Hepatocyte (in vitro differentiated cells): ENCODE measurements at regions not wholly inside any gene's neighbourhood (a gene's known extent, or its start where the extent isn't known, plus 50 kb on each side); places are given as distances from the start of the nearest gene placed in this dataset.
"Not testable (repeated sequence)": the region's sequence is repeated elsewhere in the genome, so short reads cannot be mapped to it uniquely, and the experiment has no call there.

ENCODE experiments used
- DNase-seq: peaks from one replicate; pipeline ENCODE4 v3.0.0-alpha.2; 2016; ENCODE audit warnings: low spot score
- H2AFZ ChIP-seq: fragments of 200-600 bp; sonication (generic); 2 replicates; pipeline ENCODE4 v1.6.0; 2016; ENCODE audit warnings: antibody characterized with exemption, mild to moderate bottlenecking
- H3K27ac ChIP-seq: fragments of 200-600 bp; sonication (generic); 2 replicates; pipeline ENCODE4 v1.5.1; 2016; ENCODE audit warnings: mild to moderate bottlenecking
- H3K27me3 ChIP-seq: fragments of 200-600 bp; sonication (generic); 2 replicates; pipeline ENCODE4 v1.6.1; 2016
- H3K36me3 ChIP-seq: fragments of 200-600 bp; sonication (generic); replicated peaks from 2 replicates; pipeline ENCODE4 v1.5.1; 2016; ENCODE audit warnings: low read depth; ENCODE audit not compliant: insufficient read depth
- H3K4me1 ChIP-seq: fragments of 200-600 bp; sonication (generic); 2 replicates; pipeline ENCODE4 v1.5.1; 2016; ENCODE audit warnings: mild to moderate bottlenecking, moderate library complexity; ENCODE audit not compliant: insufficient read depth
- H3K4me2 ChIP-seq: fragments of 200-600 bp; sonication (generic); 2 replicates; pipeline ENCODE4 v1.6.0; 2016
- H3K4me3 ChIP-seq: fragments of 200-600 bp; sonication (generic); 2 replicates; pipeline ENCODE4 v1.5.1; 2016; ENCODE audit warnings: mild to moderate bottlenecking
- H3K79me2 ChIP-seq: fragments of 200-600 bp; sonication (generic); 2 replicates; pipeline ENCODE4 v1.6.0; 2017; ENCODE audit warnings: mild to moderate bottlenecking
- H3K9me2 ChIP-seq: fragments of 200-600 bp; sonication (generic); replicated peaks from 2 replicates; pipeline ENCODE4 v1.6.0; 2017; ENCODE audit warnings: mild to moderate bottlenecking; ENCODE audit not compliant: insufficient read depth
- H3K9me3 ChIP-seq: fragments of 200-600 bp; sonication (generic); 2 replicates; pipeline ENCODE4 v1.5.1; 2016; ENCODE audit warnings: low read depth, mild to moderate bottlenecking
- H4K20me1 ChIP-seq: fragments of 200-600 bp; sonication (generic); 2 replicates; pipeline ENCODE4 v1.6.0; 2016; ENCODE audit warnings: mild to moderate bottlenecking; ENCODE audit not compliant: insufficient read depth, poor library complexity, severe bottlenecking
- EZH2 ChIP-seq: fragments of 200-600 bp; sonication (generic); IDR thresholded peaks from 2 replicates; pipeline ENCODE4 v1.6.1; 2016; ENCODE audit warnings: antibody characterized with exemption, mild to moderate bottlenecking, borderline replicate concordance
- EZH2phosphoT487 ChIP-seq: fragments of 200-600 bp; sonication (generic); IDR thresholded peaks from one replicate; pipeline ENCODE4 v1.6.1; 2018; ENCODE audit warnings: antibody characterized with exemption, mild to moderate bottlenecking, low read depth, moderate library complexity; ENCODE audit not compliant: unreplicated experiment, severe bottlenecking
- WGBS: methylation state at CpG from one replicate; pipeline ENCODE4 v1.1.6; 2016; ENCODE audit warnings: low lambda C conversion rate; ENCODE audit errors: missing lambda C conversion rate; 5-methylcytosine and 5-hydroxymethylcytosine counted together
- TF ChIP-seq, protein P1 (sequence below): fragments of 200-600 bp; sonication (generic); IDR thresholded peaks from 2 replicates; pipeline ENCODE4 v1.5.1; 2016; ENCODE audit warnings: antibody characterized with exemption, mild to moderate bottlenecking; ENCODE audit not compliant: poor library complexity

DNA sequence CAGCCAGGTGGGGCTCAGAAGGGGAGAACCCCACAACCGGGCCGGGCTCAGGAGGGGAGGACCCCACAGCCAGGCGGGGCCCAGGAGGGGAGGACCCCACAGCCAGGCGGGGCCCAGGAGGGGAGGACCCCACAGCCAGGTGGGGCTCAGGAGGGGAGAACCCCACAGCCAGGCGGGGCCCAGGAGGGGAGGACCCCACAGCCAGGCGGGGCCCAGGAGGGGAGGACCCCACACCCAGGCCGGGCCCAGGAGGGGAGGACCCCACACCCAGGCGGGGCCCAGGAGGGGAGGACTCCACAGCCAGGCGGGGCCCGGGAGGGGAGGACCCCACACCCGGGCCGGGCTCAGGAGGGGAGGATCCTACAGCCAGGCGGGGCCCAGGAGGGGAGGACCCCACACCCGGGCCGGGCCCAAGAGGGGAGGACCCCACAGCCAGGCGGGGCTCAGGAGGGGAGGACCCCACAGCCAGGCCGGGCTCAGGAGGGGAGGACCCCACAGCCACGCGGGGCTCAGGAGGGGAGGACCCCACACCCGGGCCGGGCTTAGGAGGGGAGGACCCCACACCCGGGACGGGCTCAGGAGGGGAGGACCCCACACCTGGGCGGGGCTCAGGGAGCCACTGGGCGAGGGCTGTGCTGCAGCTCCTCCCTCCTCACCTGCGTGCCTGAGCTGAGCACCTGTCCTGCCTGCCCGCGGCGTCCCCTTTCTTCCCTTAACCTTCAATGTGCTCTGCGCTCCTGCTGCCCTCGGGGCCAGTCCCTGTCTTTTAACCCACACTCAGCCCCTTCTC, 131.4 kb downstream of the IGLL1 start:
- not testable (repeated sequence) for H3K79me2 ChIP-seq, H3K4me1 ChIP-seq, DNase-seq, H2AFZ ChIP-seq, H3K9me2 ChIP-seq, H3K27ac ChIP-seq, H3K4me3 ChIP-seq, H3K4me2 ChIP-seq, H3K36me3 ChIP-seq, H3K9me3 ChIP-seq, H3K27me3 ChIP-seq, H4K20me1 ChIP-seq
- 87% methylated on average over 3 of the region's 31 CpGs for WGBS

GRCh38 chr22:23446796-23447350, 133.2 kb downstream of the IGLL1 start:
- H4K20me1 ChIP-seq, result no peaks in the 10 kb centered on the region
- H3K4me2 ChIP-seq, result no peak overlapping the region
- no peaks in the 10 kb centered on the region for H3K4me1 ChIP-seq
- H3K27me3 ChIP-seq, result no peaks in the 10 kb centered on the region
- H3K79me2 ChIP-seq, result no peaks in the 10 kb centered on the region
- TF ChIP-seq EZH2phosphoT487, result no peak
- TF ChIP-seq, protein P1, sequence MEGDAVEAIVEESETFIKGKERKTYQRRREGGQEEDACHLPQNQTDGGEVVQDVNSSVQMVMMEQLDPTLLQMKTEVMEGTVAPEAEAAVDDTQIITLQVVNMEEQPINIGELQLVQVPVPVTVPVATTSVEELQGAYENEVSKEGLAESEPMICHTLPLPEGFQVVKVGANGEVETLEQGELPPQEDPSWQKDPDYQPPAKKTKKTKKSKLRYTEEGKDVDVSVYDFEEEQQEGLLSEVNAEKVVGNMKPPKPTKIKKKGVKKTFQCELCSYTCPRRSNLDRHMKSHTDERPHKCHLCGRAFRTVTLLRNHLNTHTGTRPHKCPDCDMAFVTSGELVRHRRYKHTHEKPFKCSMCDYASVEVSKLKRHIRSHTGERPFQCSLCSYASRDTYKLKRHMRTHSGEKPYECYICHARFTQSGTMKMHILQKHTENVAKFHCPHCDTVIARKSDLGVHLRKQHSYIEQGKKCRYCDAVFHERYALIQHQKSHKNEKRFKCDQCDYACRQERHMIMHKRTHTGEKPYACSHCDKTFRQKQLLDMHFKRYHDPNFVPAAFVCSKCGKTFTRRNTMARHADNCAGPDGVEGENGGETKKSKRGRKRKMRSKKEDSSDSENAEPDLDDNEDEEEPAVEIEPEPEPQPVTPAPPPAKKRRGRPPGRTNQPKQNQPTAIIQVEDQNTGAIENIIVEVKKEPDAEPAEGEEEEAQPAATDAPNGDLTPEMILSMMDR, result no peak
- TF ChIP-seq EZH2, result no peak
- H3K9me3 ChIP-seq, result no peaks in the 10 kb centered on the region
- H2AFZ ChIP-seq, result no peak overlapping the region
- H3K9me2 ChIP-seq, result no peaks in the 10 kb centered on the region
- H3K36me3 ChIP-seq, result no peaks in the 10 kb centered on the region
- DNase-seq, result no peak
- no peak overlapping the region for H3K4me3 ChIP-seq
- 97% methylated on average over 30 of the region's 30 CpGs for WGBS
- no peak overlapping the region for H3K27ac ChIP-seq

GRCh38 chr22:23446194-23446593, 133.9 kb downstream of the IGLL1 start:
- not testable (repeated sequence) for H3K27me3 ChIP-seq, H4K20me1 ChIP-seq, H3K36me3 ChIP-seq, H3K27ac ChIP-seq, H3K4me1 ChIP-seq, H3K4me2 ChIP-seq, H3K79me2 ChIP-seq, H3K4me3 ChIP-seq, H3K9me3 ChIP-seq, H3K9me2 ChIP-seq, H2AFZ ChIP-seq, DNase-seq

DNA sequence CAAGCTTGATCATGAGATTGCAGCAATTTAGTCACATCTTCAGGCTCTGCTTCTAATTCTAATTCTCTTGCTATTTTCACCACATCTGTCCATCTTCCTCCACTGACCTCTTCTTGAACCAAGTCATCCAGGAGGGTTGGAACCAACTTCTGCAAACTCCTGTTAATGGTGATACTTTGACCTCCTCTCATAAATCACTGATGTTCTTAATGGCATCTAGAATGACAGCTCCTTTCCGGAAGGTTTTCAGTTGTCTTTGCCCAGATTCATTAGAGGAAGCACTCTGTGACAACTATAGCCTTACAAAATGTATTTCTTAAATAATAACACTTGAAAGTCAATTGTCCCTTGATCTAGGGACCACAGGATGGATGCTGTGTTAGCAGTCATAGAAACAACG, 136.2 kb downstream of the IGLL1 start:
- not testable (repeated sequence) for H4K20me1 ChIP-seq, DNase-seq, H3K9me3 ChIP-seq, H3K9me2 ChIP-seq, H3K36me3 ChIP-seq, H3K27me3 ChIP-seq, H3K4me1 ChIP-seq, H2AFZ ChIP-seq, H3K4me3 ChIP-seq, H3K4me2 ChIP-seq, H3K27ac ChIP-seq, H3K79me2 ChIP-seq
- 61% methylated on average over 2 of the region's 2 CpGs for WGBS

- H3K36me3 ChIP-seq, H3K79me2 ChIP-seq, H4K20me1 ChIP-seq, H2AFZ ChIP-seq, DNase-seq, H3K9me2 ChIP-seq, H3K4me2 ChIP-seq, H3K27me3 ChIP-seq, H3K9me3 ChIP-seq, H3K27ac ChIP-seq, H3K4me3 ChIP-seq, H3K4me1 ChIP-seq: not testable (repeated sequence)
- WGBS, result 97% methylated on average over 3 of the region's 3 CpGs
Measured at GRCh38 chr22:23439581-23439980, 140.5 kb downstream of the IGLL1 start.
